HEK293 (cell line): ENCODE measurements at regions not wholly inside any gene's neighbourhood (a gene's known extent, or its start where the extent isn't known, plus 50 kb on each side); places are given as distances from the start of the nearest gene placed in this dataset.

Source experiments
- CTCF ChIA-PET: fragments of 350-600 bp; formaldehyde crosslinking; extraction: SDS; loops from one replicate; lab custom pipeline; 2021; ENCODE audit warnings: antibody characterized with exemption; lab: Yijun Ruan, JAX
- POLR2A ChIA-PET: fragments of 300-600 bp; formaldehyde crosslinking; extraction: SDS; loops from one replicate; lab custom pipeline; 2020; ENCODE audit warnings: antibody characterized with exemption, inconsistent platforms; lab: Yijun Ruan, JAX
- H3K27ac ChIP-seq: fragments of 200-500 bp; sonication (Bioruptor generic); 2 replicates; pipeline ENCODE4 v1.5.1; 2014; ENCODE audit warnings: low read depth, low read length, control low read depth, inconsistent platforms; ENCODE audit errors: extremely low read depth
- H3K36me3 ChIP-seq, 2 experiments: fragments of 200-500 bp in 1 of 2; sonication (Bioruptor generic) in 1 of 2; 1 replicate in 1 of 2; 2 replicates in 1 of 2; pipeline ENCODE4 v1.5.1; 2014 to 2017; ENCODE audit warnings: inconsistent platforms in 2 of 2, low read length in 2 of 2; ENCODE audit not compliant: control insufficient read depth in 2 of 2, insufficient read depth in 1 of 2
- H3K4me1 ChIP-seq: fragments of 200-500 bp; sonication (Bioruptor generic); 2 replicates; pipeline ENCODE4 v1.5.1; 2014; ENCODE audit warnings: mild to moderate bottlenecking, low read length, inconsistent platforms; ENCODE audit not compliant: control insufficient read depth, insufficient read depth
- H3K4me3 ChIP-seq: 2 replicates; pipeline ENCODE4 v1.5.1; 2011; ENCODE audit warnings: low read depth, mild to moderate bottlenecking, control low read depth, low read length, moderate library complexity
- H3K9me3 ChIP-seq: fragments of 200-500 bp; sonication (Bioruptor generic); 2 replicates; pipeline ENCODE4 v1.5.1; 2014; ENCODE audit warnings: low read depth, low read length, inconsistent platforms; ENCODE audit not compliant: control insufficient read depth, insufficient read depth
- FEZF1 ChIP-seq: fragments of 450-650 bp; formaldehyde crosslinking; IDR thresholded peaks from 2 replicates; pipeline ENCODE4 v1.5.1; 2016; ENCODE audit warnings: missing biosample characterization, missing genetic modification characterization
- REPIN1 ChIP-seq: fragments of 450-650 bp; formaldehyde crosslinking; IDR thresholded peaks from 2 replicates; pipeline ENCODE4 v1.5.1; 2017; ENCODE audit warnings: missing biosample characterization, missing genetic modification characterization, low read depth
- ZBTB48 ChIP-seq: fragments of 450-650 bp; formaldehyde crosslinking; IDR thresholded peaks from 2 replicates; pipeline ENCODE4 v1.5.1; 2016; ENCODE audit warnings: missing biosample characterization, missing genetic modification characterization
- ZNF140 ChIP-seq: fragments of 450-650 bp; formaldehyde crosslinking; IDR thresholded peaks from 2 replicates; pipeline ENCODE4 v1.5.1; 2016; ENCODE audit warnings: missing biosample characterization, missing genetic modification characterization
- ZNF169 ChIP-seq: fragments of 450-650 bp; formaldehyde crosslinking; IDR thresholded peaks from 2 replicates; pipeline ENCODE4 v1.5.1; 2016; ENCODE audit warnings: missing biosample characterization, missing genetic modification characterization
- ZNF174 ChIP-seq: fragments of 450-650 bp; formaldehyde crosslinking; IDR thresholded peaks from 2 replicates; pipeline ENCODE4 v1.5.0; 2017; ENCODE audit warnings: missing biosample characterization, mild to moderate bottlenecking, missing genetic modification characterization
- ZNF184 ChIP-seq: fragments of 450-650 bp; IDR thresholded peaks from 2 replicates; pipeline ENCODE4 v1.5.1; 2018; ENCODE audit warnings: missing biosample characterization, mild to moderate bottlenecking, missing genetic modification characterization
- ZNF2 ChIP-seq: fragments of 450-650 bp; formaldehyde crosslinking; IDR thresholded peaks from 2 replicates; pipeline ENCODE4 v1.5.1; 2016; ENCODE audit warnings: missing biosample characterization, missing genetic modification characterization
- ZNF248 ChIP-seq: fragments of 450-650 bp; formaldehyde crosslinking; IDR thresholded peaks from 2 replicates; pipeline ENCODE4 v1.5.1; 2017; ENCODE audit warnings: missing biosample characterization, missing genetic modification characterization
- ZNF37A ChIP-seq: fragments of 450-650 bp; IDR thresholded peaks from 2 replicates; pipeline ENCODE4 v1.5.1; 2018; ENCODE audit warnings: missing biosample characterization, missing genetic modification characterization
- ZNF394 ChIP-seq: fragments of 450-650 bp; formaldehyde crosslinking; IDR thresholded peaks from 2 replicates; pipeline ENCODE4 v1.5.1; 2016; ENCODE audit warnings: missing biosample characterization, missing genetic modification characterization, mild to moderate bottlenecking, moderate library complexity, borderline replicate concordance
- ZNF433 ChIP-seq: fragments of 450-650 bp; formaldehyde crosslinking; IDR thresholded peaks from 2 replicates; pipeline ENCODE4 v1.5.1; 2016; ENCODE audit warnings: missing biosample characterization, missing genetic modification characterization, low read depth
- ZNF48 ChIP-seq: fragments of 450-650 bp; formaldehyde crosslinking; IDR thresholded peaks from 2 replicates; pipeline ENCODE4 v1.5.1; 2016; ENCODE audit warnings: missing biosample characterization, missing genetic modification characterization
- ZNF555 ChIP-seq: fragments of 450-650 bp; formaldehyde crosslinking; conservative IDR thresholded peaks from 2 replicates; pipeline ENCODE4 v1.5.1; 2017; ENCODE audit warnings: missing biosample characterization, mild to moderate bottlenecking, missing genetic modification characterization, inconsistent platforms
- TF ChIP-seq, protein P1 (sequence below): fragments of 450-650 bp; formaldehyde crosslinking; IDR thresholded peaks from 2 replicates; pipeline ENCODE4 v1.5.1; 2017; ENCODE audit warnings: missing biosample characterization, missing genetic modification characterization
- TF ChIP-seq, protein P2 (sequence below): fragments of 450-650 bp; formaldehyde crosslinking; conservative IDR thresholded peaks from 2 replicates; pipeline ENCODE4 v1.5.1; 2016; ENCODE audit warnings: low read depth, missing biosample characterization, missing genetic modification characterization
- TF ChIP-seq, protein P3 (sequence below): fragments of 450-650 bp; formaldehyde crosslinking; IDR thresholded peaks from 2 replicates; pipeline ENCODE4 v1.5.1; 2016; ENCODE audit warnings: missing biosample characterization, missing genetic modification characterization
- TF ChIP-seq, protein P4 (sequence below): fragments of 450-650 bp; formaldehyde crosslinking; IDR thresholded peaks from 2 replicates; pipeline ENCODE4 v1.5.1; 2016; ENCODE audit warnings: missing biosample characterization, missing genetic modification characterization

- ChIA-PET POLR2A (no interaction called here), CTCF (no interaction called here)
- no peaks in the 10 kb centered on the region for H3K36me3 ChIP-seq
- TF ChIP-seq ZNF174 (no peak), ZNF433 (tag by site-specific recombination) (no peak), ZNF248 (tag by site-specific recombination) (no peak), ZNF2 (tag by site-specific recombination) (no peak), ZNF555 (tag by site-specific recombination) (no peak), ZNF140 (no peak), ZNF184 (tag by site-specific recombination) (no peak), ZNF394 (tag by site-specific recombination) (no peak), ZBTB48 (tag by site-specific recombination) (no peak), REPIN1 (no peak), ZNF169 (tag by site-specific recombination) (no peak)
- TF ChIP-seq, protein P1, sequence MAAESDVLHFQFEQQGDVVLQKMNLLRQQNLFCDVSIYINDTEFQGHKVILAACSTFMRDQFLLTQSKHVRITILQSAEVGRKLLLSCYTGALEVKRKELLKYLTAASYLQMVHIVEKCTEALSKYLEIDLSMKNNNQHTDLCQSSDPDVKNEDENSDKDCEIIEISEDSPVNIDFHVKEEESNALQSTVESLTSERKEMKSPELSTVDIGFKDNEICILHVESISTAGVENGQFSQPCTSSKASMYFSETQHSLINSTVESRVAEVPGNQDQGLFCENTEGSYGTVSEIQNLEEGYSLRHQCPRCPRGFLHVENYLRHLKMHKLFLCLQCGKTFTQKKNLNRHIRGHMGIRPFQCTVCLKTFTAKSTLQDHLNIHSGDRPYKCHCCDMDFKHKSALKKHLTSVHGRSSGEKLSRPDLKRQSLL: no peak
- TF ChIP-seq, protein P2, sequence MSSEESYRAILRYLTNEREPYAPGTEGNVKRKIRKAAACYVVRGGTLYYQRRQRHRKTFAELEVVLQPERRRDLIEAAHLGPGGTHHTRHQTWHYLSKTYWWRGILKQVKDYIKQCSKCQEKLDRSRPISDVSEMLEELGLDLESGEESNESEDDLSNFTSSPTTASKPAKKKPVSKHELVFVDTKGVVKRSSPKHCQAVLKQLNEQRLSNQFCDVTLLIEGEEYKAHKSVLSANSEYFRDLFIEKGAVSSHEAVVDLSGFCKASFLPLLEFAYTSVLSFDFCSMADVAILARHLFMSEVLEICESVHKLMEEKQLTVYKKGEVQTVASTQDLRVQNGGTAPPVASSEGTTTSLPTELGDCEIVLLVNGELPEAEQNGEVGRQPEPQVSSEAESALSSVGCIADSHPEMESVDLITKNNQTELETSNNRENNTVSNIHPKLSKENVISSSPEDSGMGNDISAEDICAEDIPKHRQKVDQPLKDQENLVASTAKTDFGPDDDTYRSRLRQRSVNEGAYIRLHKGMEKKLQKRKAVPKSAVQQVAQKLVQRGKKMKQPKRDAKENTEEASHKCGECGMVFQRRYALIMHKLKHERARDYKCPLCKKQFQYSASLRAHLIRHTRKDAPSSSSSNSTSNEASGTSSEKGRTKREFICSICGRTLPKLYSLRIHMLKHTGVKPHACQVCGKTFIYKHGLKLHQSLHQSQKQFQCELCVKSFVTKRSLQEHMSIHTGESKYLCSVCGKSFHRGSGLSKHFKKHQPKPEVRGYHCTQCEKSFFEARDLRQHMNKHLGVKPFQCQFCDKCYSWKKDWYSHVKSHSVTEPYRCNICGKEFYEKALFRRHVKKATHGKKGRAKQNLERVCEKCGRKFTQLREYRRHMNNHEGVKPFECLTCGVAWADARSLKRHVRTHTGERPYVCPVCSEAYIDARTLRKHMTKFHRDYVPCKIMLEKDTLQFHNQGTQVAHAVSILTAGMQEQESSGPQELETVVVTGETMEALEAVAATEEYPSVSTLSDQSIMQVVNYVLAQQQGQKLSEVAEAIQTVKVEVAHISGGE (tag by site-specific recombination): no peak
- TF ChIP-seq, protein P3, sequence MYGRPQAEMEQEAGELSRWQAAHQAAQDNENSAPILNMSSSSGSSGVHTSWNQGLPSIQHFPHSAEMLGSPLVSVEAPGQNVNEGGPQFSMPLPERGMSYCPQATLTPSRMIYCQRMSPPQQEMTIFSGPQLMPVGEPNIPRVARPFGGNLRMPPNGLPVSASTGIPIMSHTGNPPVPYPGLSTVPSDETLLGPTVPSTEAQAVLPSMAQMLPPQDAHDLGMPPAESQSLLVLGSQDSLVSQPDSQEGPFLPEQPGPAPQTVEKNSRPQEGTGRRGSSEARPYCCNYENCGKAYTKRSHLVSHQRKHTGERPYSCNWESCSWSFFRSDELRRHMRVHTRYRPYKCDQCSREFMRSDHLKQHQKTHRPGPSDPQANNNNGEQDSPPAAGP: no peak
- no peak overlapping the region for H3K27ac ChIP-seq
- no peaks in the 10 kb centered on the region for H3K4me1 ChIP-seq
- no peak overlapping the region for H3K4me3 ChIP-seq
- H3K9me3 ChIP-seq: no peaks in the 10 kb centered on the region
Measured at GRCh38 chr2:12500899-12501298, 215.8 kb upstream of the TRIB2 start.

- no peak overlapping the region for H3K4me3 ChIP-seq
- TF ChIP-seq FEZF1 (tag by site-specific recombination) (0 out of 2 replicates have a peak, but pooled peaks have one; percentile 8), ZNF37A (tag by site-specific recombination) (no peak), REPIN1 (no peak), ZNF48 (tag by site-specific recombination) (no peak)
- TF ChIP-seq, protein P4, sequence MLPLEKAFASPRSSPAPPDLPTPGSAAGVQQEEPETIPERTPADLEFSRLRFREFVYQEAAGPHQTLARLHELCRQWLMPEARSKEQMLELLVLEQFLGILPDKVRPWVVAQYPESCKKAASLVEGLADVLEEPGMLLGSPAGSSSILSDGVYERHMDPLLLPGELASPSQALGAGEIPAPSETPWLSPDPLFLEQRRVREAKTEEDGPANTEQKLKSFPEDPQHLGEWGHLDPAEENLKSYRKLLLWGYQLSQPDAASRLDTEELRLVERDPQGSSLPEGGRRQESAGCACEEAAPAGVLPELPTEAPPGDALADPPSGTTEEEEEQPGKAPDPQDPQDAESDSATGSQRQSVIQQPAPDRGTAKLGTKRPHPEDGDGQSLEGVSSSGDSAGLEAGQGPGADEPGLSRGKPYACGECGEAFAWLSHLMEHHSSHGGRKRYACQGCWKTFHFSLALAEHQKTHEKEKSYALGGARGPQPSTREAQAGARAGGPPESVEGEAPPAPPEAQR (tag by site-specific recombination): no peak
- no peaks in the 10 kb centered on the region for H3K4me1 ChIP-seq
- POLR2A ChIA-PET: no interaction called here
- CTCF ChIA-PET: interaction anchor here (1.8 kb wide), 1 partner anchor 8 kb away, joined by 3 read pairs; no protein-coding TSS in a partner anchor
- no peaks in the 10 kb centered on the region for H3K36me3 ChIP-seq
- H3K27ac ChIP-seq: no peak overlapping the region
- no peaks in the 10 kb centered on the region for H3K9me3 ChIP-seq
Measured at GRCh38 chr2:12501469-12502158, 215.1 kb upstream of the TRIB2 start.
